ENCODE measurements at regions not wholly inside any gene's neighbourhood (a gene's known extent, or its start where the extent isn't known, plus 50 kb on each side); places are given as distances from the start of the nearest gene placed in this dataset.

DNA sequence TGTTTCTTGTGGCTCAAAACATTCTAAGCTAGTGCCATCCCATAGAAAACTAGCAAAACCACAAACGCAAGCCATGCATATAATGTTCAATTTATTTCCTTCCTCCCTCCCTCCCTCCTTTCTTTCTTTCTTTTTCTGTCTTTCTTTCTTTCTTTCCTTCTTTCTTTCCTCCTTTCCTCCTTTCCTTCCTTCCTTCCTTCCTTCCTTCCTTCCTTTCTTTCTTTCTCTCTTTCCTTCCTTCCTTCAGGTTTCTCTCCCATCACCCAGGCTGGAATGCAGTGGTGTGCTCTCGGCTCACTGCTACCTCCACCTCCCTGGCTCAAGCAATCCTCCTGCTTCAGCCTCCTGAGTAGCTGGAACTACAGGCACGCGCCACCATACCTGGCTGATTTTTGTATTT, 492.8 kb upstream of the PROK2 start:
- TF ChIP-seq POLR2A (IDR thresholded peaks at IDR 0.05; ENCODE audit: low read depth, low read length) (no peak), MYC (IDR thresholded peaks at IDR 0.05; ENCODE audit: low read depth, low read length) (no peak), GATA2 (IDR thresholded peaks at IDR 0.05; ENCODE audit: insufficient read depth, insufficient read length, low read depth, low read length) (no peak), POLR2AphosphoS5 (IDR thresholded peaks at IDR 0.05; ENCODE audit: insufficient read depth, low read depth, low read length) (no peak), EZH2 (IDR thresholded peaks at IDR 0.05; ENCODE audit: borderline replicate concordance, low read depth, low read length, severe bottlenecking) (no peak), MAX (IDR thresholded peaks at IDR 0.05; ENCODE audit: insufficient read depth, insufficient read length) (no peak)
- TF ChIP-seq, protein P1, sequence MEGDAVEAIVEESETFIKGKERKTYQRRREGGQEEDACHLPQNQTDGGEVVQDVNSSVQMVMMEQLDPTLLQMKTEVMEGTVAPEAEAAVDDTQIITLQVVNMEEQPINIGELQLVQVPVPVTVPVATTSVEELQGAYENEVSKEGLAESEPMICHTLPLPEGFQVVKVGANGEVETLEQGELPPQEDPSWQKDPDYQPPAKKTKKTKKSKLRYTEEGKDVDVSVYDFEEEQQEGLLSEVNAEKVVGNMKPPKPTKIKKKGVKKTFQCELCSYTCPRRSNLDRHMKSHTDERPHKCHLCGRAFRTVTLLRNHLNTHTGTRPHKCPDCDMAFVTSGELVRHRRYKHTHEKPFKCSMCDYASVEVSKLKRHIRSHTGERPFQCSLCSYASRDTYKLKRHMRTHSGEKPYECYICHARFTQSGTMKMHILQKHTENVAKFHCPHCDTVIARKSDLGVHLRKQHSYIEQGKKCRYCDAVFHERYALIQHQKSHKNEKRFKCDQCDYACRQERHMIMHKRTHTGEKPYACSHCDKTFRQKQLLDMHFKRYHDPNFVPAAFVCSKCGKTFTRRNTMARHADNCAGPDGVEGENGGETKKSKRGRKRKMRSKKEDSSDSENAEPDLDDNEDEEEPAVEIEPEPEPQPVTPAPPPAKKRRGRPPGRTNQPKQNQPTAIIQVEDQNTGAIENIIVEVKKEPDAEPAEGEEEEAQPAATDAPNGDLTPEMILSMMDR (IDR thresholded peaks at IDR 0.05; ENCODE audit: extremely low read depth in 1 of 2, insufficient read depth in 1 of 2, low read depth in 1 of 2, low read length in 2 of 2), result no peak

Measured in endothelial cell of umbilical vein (primary cell).